Urinary bladder (tissue), 4 donors: ENCODE measurements at regions not wholly inside any gene's neighbourhood (a gene's known extent, or its start where the extent isn't known, plus 50 kb on each side); places are given as distances from the start of the nearest gene placed in this dataset. TPM values are rescaled to one million over a fixed set of nuclear protein-coding genes. Genes with fewer than 3 reads are reported as not detected.

Experiments used
- DNase-seq: peaks from one replicate; pipeline ENCODE4 v3.0.0-alpha.2; 2015; ENCODE audit errors: extremely low spot score
- H3K27ac ChIP-seq: one replicate; pipeline ENCODE4 v1.5.1; 2013; ENCODE audit warnings: low read depth, mild to moderate bottlenecking, moderate library complexity
- H3K36me3 ChIP-seq: one replicate; pipeline ENCODE4 v1.6.1; 2013; ENCODE audit warnings: mild to moderate bottlenecking, moderate library complexity; ENCODE audit not compliant: insufficient read depth
- H3K4me1 ChIP-seq: one replicate; pipeline ENCODE4 v1.6.1; 2013; ENCODE audit warnings: mild to moderate bottlenecking, moderate library complexity; ENCODE audit not compliant: insufficient read depth
- H3K4me3 ChIP-seq: one replicate; pipeline ENCODE4 v1.5.1; 2013; ENCODE audit warnings: low read depth, low read length
- WGBS: extraction: QIAGEN DNeasy Blood & Tissue Kit; methylation state at CpG from one replicate; pipeline ENCODE4 v1.1.7; 2013; 5-methylcytosine and 5-hydroxymethylcytosine counted together
- small RNA-seq: library from RNA; depleted of rRNA; stranded (forward); fragments of <200 nt; gene quantifications from one replicate; pipeline ENCODE3, GENCODE V24; 2014
- donor health status: healthy with polysubstance abuse.
- donor health status: healthy.

- H3K4me3 ChIP-seq: no peak overlapping the region
- no peaks in the 10 kb centered on the region for H3K4me1 ChIP-seq
- H3K27ac ChIP-seq: no peak overlapping the region
- 47% methylated on average over 2 of the region's 2 CpGs for WGBS
- DNase-seq: no peak
- H3K36me3 ChIP-seq: no peaks in the 10 kb centered on the region
These were observed 59.7 kb upstream of the CCDC196 start for GRCh38 chr14:66426451-66426850.

- no peaks in the 10 kb centered on the region for H3K36me3 ChIP-seq
- no peak overlapping the region for H3K27ac ChIP-seq
- DNase-seq: no peak
- H3K4me3 ChIP-seq: no peak overlapping the region
- H3K4me1 ChIP-seq: no peaks in the 10 kb centered on the region
- WGBS: 87% methylated on average over 1 of the region's 1 CpG
These were observed 53.8 kb upstream of the CCDC196 start for GRCh38 chr14:66432334-66432733.

GRCh38 chr14:66434464-66434863 is 51.7 kb upstream of the CCDC196 start:
- H3K27ac ChIP-seq: no peak overlapping the region
- H3K4me3 ChIP-seq: no peak overlapping the region
- whole genome bisulfite sequencing: 91% methylated on average over 2 of the region's 2 CpGs
- no peak for DNase-seq
- no peaks in the 10 kb centered on the region for H3K4me1 ChIP-seq
- H3K36me3 ChIP-seq: no peaks in the 10 kb centered on the region

GRCh38 chr14:66435683-66436082 is 50.5 kb upstream of the CCDC196 start:
- H3K4me3 ChIP-seq: no peak overlapping the region
- no peaks in the 10 kb centered on the region for H3K36me3 ChIP-seq
- 86% methylated on average over 1 of the region's 1 CpG for WGBS
- no peak overlapping the region for H3K27ac ChIP-seq
- H3K4me1 ChIP-seq: no peaks in the 10 kb centered on the region
- DNase-seq: no peak

Small RNAs in the stretch of these regions (small RNA-seq; reads per million reads assigned to genes)
- not detected for gene RF00019
